H9 (cell line): ENCODE measurements at regions not wholly inside any gene's neighbourhood (a gene's known extent, or its start where the extent isn't known, plus 50 kb on each side); places are given as distances from the start of the nearest gene placed in this dataset.

Experiments
- DNase-seq: peaks from one replicate; pipeline ENCODE4 v3.0.0-alpha.2; 2017
- H2AFZ ChIP-seq: one replicate; pipeline ENCODE4 v1.6.1; 2013; ENCODE audit warnings: mild to moderate bottlenecking, low read length, control low read depth, moderate library complexity
- H2AK5ac ChIP-seq: 2 replicates; pipeline ENCODE4 v1.6.1; 2013; ENCODE audit warnings: low read length, control low read depth, mixed read lengths; ENCODE audit not compliant: insufficient read length
- H2BK120ac ChIP-seq: one replicate; pipeline ENCODE4 v1.6.1; 2013; ENCODE audit warnings: low read depth, mild to moderate bottlenecking, low read length, control low read depth, inconsistent platforms; ENCODE audit not compliant: poor library complexity, severe bottlenecking
- H2BK12ac ChIP-seq: 2 replicates; pipeline ENCODE4 v1.6.1; 2013; ENCODE audit warnings: low read length, control low read depth, mixed read lengths, low read depth; ENCODE audit not compliant: insufficient read length
- H2BK15ac ChIP-seq: 2 replicates; pipeline ENCODE4 v1.6.1; 2013; ENCODE audit warnings: low read depth, low read length, control low read depth
- H2BK20ac ChIP-seq: one replicate; pipeline ENCODE4 v1.6.1; 2013; ENCODE audit warnings: low read depth, mild to moderate bottlenecking, low read length, control low read depth, inconsistent platforms; ENCODE audit not compliant: poor library complexity, severe bottlenecking
- H2BK5ac ChIP-seq: 2 replicates; pipeline ENCODE4 v1.6.1; 2013; ENCODE audit warnings: low read length, control low read depth, mixed read lengths; ENCODE audit not compliant: insufficient read length
- H3K14ac ChIP-seq: 2 replicates; pipeline ENCODE4 v1.6.1; 2013; ENCODE audit warnings: low read length, control low read depth; ENCODE audit not compliant: insufficient read depth
- H3K18ac ChIP-seq: 2 replicates; pipeline ENCODE4 v1.6.1; 2013; ENCODE audit warnings: low read depth, mild to moderate bottlenecking, mixed read lengths, low read length, control low read depth; ENCODE audit not compliant: insufficient read length
- H3K23ac ChIP-seq: 2 replicates; pipeline ENCODE4 v1.6.1; 2013; ENCODE audit warnings: low read length, control low read depth, mixed read lengths, low read depth; ENCODE audit not compliant: insufficient read length
- H3K23me2 ChIP-seq: 2 replicates; pipeline ENCODE4 v1.6.1; 2013; ENCODE audit warnings: low read depth, mild to moderate bottlenecking, mixed read lengths, low read length, control low read depth; ENCODE audit not compliant: insufficient read length, poor library complexity, severe bottlenecking
- H3K27ac ChIP-seq: 2 replicates; pipeline ENCODE4 v1.5.1; 2013; ENCODE audit warnings: low read length, control low read depth, mixed read lengths, low read depth; ENCODE audit not compliant: insufficient read length
- H3K27me3 ChIP-seq: 2 replicates; pipeline ENCODE4 v1.6.1; 2013; ENCODE audit warnings: low read length, control low read depth, inconsistent platforms; ENCODE audit not compliant: insufficient read depth
- H3K4ac ChIP-seq: 2 replicates; pipeline ENCODE4 v1.6.1; 2013; ENCODE audit warnings: low read depth, mild to moderate bottlenecking, control low read depth, inconsistent platforms, low read length, moderate library complexity
- H3K4me1 ChIP-seq: 2 replicates; pipeline ENCODE4 v1.6.1; 2013; ENCODE audit warnings: low read length, control low read depth, inconsistent platforms; ENCODE audit not compliant: insufficient read depth
- H3K4me2 ChIP-seq: 2 replicates; pipeline ENCODE4 v1.6.1; 2013; ENCODE audit warnings: low read length, control low read depth, mixed read lengths; ENCODE audit not compliant: insufficient read length, insufficient read depth
- H3K56ac ChIP-seq: 2 replicates; pipeline ENCODE4 v1.6.1; 2013; ENCODE audit warnings: low read depth, mild to moderate bottlenecking, mixed read lengths, low read length, control low read depth; ENCODE audit not compliant: insufficient read length
- H3K79me1 ChIP-seq: 2 replicates; pipeline ENCODE4 v1.6.1; 2013; ENCODE audit warnings: low read depth, mild to moderate bottlenecking, moderate library complexity, low read length, control low read depth, inconsistent platforms; ENCODE audit not compliant: insufficient read depth, poor library complexity, severe bottlenecking
- H3K79me2 ChIP-seq: 2 replicates; pipeline ENCODE4 v1.6.1; 2013; ENCODE audit warnings: low read length, control low read depth, inconsistent platforms; ENCODE audit not compliant: insufficient read depth
- H3K9ac ChIP-seq: 2 replicates; pipeline ENCODE4 v1.6.1; 2013; ENCODE audit warnings: low read length, control low read depth, mixed read lengths; ENCODE audit not compliant: insufficient read length; ENCODE audit errors: extremely low read depth
- H3K9me3 ChIP-seq: one replicate; pipeline ENCODE4 v1.6.1; 2013; ENCODE audit warnings: low read depth, low read length, inconsistent platforms; ENCODE audit not compliant: control insufficient read depth
- H3T11ph ChIP-seq: one replicate; pipeline ENCODE4 v1.6.1; 2013; ENCODE audit warnings: mild to moderate bottlenecking, low read length, control low read depth, inconsistent platforms
- H4K20me1 ChIP-seq: one replicate; pipeline ENCODE4 v1.6.1; 2013; ENCODE audit not compliant: control insufficient read depth, insufficient read length, insufficient read depth
- H4K5ac ChIP-seq: 2 replicates; pipeline ENCODE4 v1.6.1; 2013; ENCODE audit warnings: low read depth, mild to moderate bottlenecking, mixed read lengths, low read length, control low read depth; ENCODE audit not compliant: insufficient read length
- H4K8ac ChIP-seq: replicated peaks from 2 replicates; pipeline ENCODE4 v1.6.1; 2013; ENCODE audit warnings: low read length, control low read depth, mixed read lengths, low read depth; ENCODE audit not compliant: insufficient read length
- H4K91ac ChIP-seq: 2 replicates; pipeline ENCODE4 v1.6.1; 2013; ENCODE audit warnings: low read depth, mild to moderate bottlenecking, moderate library complexity, mixed read lengths, low read length, control low read depth; ENCODE audit not compliant: insufficient read length
- H3K27ac Mint-ChIP-seq, 3 experiments: 2 replicates in 2 of 3; 3 replicates in 1 of 3; pipeline ENCODE4 v1.8.0; 2020 to 2021; ENCODE audit warnings: mixed read lengths in 3 of 3, mild to moderate bottlenecking in 1 of 3, moderate library complexity in 1 of 3
- H3K27me3 Mint-ChIP-seq: 2 replicates; pipeline ENCODE4 v1.8.0; 2021; ENCODE audit warnings: low read depth, mild to moderate bottlenecking, moderate library complexity, mixed read lengths
- H3K36me3 Mint-ChIP-seq, 3 experiments: 2 replicates in 2 of 3; 3 replicates in 1 of 3; pipeline ENCODE4 v1.8.0; 2020 to 2021; ENCODE audit warnings: low read depth in 3 of 3, mixed read lengths in 3 of 3; ENCODE audit not compliant: insufficient read depth in 1 of 3
- H3K4me1 Mint-ChIP-seq, 2 experiments: 2 replicates each; pipeline ENCODE4 v1.8.0; 2020; ENCODE audit warnings: mixed read lengths in 2 of 2
- H3K4me3 Mint-ChIP-seq, 2 experiments: 2 replicates in 1 of 2; 3 replicates in 1 of 2; pipeline ENCODE4 v1.8.0; 2020 to 2021; ENCODE audit warnings: mild to moderate bottlenecking in 2 of 2, mixed read lengths in 2 of 2, moderate library complexity in 1 of 2
- H3K9me3 Mint-ChIP-seq, 2 experiments: 2 replicates in 1 of 2; 3 replicates in 1 of 2; pipeline ENCODE4 v1.8.0; 2020; ENCODE audit warnings: mild to moderate bottlenecking in 2 of 2, mixed read lengths in 2 of 2, moderate library complexity in 1 of 2
- WGBS: extraction: QIAGEN DNeasy Blood & Tissue Kit; methylation state at CpG from one replicate; pipeline ENCODE4 v1.1.7; 2013; ENCODE audit warnings: missing lambda C conversion rate, low lambda C conversion rate, mixed read lengths; ENCODE audit not compliant: insufficient read length; ENCODE audit errors: extremely low coverage; 5-methylcytosine and 5-hydroxymethylcytosine counted together
- TF ChIP-seq, protein P1 (sequence below): fragments of 200-600 bp; sonication (generic); conservative IDR thresholded peaks from 3 replicates; pipeline ENCODE4 v1.8.0; 2021; ENCODE audit warnings: antibody characterized with exemption, mild to moderate bottlenecking

- no peak overlapping the region for H2BK12ac ChIP-seq
- no peaks in the 10 kb centered on the region for H3K27me3 ChIP-seq
- H2BK15ac ChIP-seq: no peak overlapping the region
- no peak overlapping the region for H3K9ac ChIP-seq
- DNase-seq: no peak
- no peak overlapping the region for H2BK120ac ChIP-seq
- H3K79me1 ChIP-seq: no peaks in the 10 kb centered on the region
- Mint-ChIP-seq H3K4me1 (no peaks in the 10 kb centered on the region), H3K27ac (no peak overlapping the region), H3K4me3 (no peak overlapping the region), H3K36me3 (peaks cover 6 to 36% (median 21%) of the 10 kb centered on the region in 3 experiments; a peak in 6 of 7 replicates), H3K9me3 (peaks cover 59 to 100% of the 10 kb centered on the region in 2 experiments), H3K27me3 (peaks cover 1% of the 10 kb centered on the region; the same call in 1 of the 2 replicates)
- no peak overlapping the region for H3T11ph ChIP-seq
- H3K4me2 ChIP-seq: no peak overlapping the region
- H3K79me2 ChIP-seq: no peaks in the 10 kb centered on the region
- H4K5ac ChIP-seq: no peak overlapping the region
- H4K8ac ChIP-seq: no peak overlapping the region
- no peaks in the 10 kb centered on the region for H4K20me1 ChIP-seq
- no CpG with 5 or more reads among the region's 16 CpGs for WGBS
- no peak overlapping the region for H2BK20ac ChIP-seq
- peaks cover 67% of the 10 kb centered on the region for H3K9me3 ChIP-seq
- H3K23ac ChIP-seq: no peak overlapping the region
- no peak overlapping the region for H2BK5ac ChIP-seq
- H3K14ac ChIP-seq: no peak overlapping the region
- H4K91ac ChIP-seq: no peak overlapping the region
- no peaks in the 10 kb centered on the region for H3K4me1 ChIP-seq
- no peak overlapping the region for H3K27ac ChIP-seq
- H2AFZ ChIP-seq: no peak overlapping the region
- no peak overlapping the region for H2AK5ac ChIP-seq
- no peak overlapping the region for H3K4ac ChIP-seq
- H3K23me2 ChIP-seq: no peaks in the 10 kb centered on the region
- H3K56ac ChIP-seq: no peak overlapping the region
- no peak overlapping the region for H3K18ac ChIP-seq
- TF ChIP-seq, protein P1, sequence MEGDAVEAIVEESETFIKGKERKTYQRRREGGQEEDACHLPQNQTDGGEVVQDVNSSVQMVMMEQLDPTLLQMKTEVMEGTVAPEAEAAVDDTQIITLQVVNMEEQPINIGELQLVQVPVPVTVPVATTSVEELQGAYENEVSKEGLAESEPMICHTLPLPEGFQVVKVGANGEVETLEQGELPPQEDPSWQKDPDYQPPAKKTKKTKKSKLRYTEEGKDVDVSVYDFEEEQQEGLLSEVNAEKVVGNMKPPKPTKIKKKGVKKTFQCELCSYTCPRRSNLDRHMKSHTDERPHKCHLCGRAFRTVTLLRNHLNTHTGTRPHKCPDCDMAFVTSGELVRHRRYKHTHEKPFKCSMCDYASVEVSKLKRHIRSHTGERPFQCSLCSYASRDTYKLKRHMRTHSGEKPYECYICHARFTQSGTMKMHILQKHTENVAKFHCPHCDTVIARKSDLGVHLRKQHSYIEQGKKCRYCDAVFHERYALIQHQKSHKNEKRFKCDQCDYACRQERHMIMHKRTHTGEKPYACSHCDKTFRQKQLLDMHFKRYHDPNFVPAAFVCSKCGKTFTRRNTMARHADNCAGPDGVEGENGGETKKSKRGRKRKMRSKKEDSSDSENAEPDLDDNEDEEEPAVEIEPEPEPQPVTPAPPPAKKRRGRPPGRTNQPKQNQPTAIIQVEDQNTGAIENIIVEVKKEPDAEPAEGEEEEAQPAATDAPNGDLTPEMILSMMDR: no peak
Observed at GRCh38 chr22:47558828-47559700, 796.6 kb downstream of the TBC1D22A start.
